ENCODE measurements at regions not wholly inside any gene's neighbourhood (a gene's known extent, or its start where the extent isn't known, plus 50 kb on each side); places are given as distances from the start of the nearest gene placed in this dataset.

GRCh38 chr19:29446361-29446760 is 79.4 kb upstream of the VSTM2B start:
- intact Hi-C loops (cut with micrococcal nuclease; ENCODE audit: unreplicated experiment): no loop called here
- DNase-seq (ENCODE audit: low spot score): no peak
- CTCF ChIA-PET: no interaction called here

DNA sequence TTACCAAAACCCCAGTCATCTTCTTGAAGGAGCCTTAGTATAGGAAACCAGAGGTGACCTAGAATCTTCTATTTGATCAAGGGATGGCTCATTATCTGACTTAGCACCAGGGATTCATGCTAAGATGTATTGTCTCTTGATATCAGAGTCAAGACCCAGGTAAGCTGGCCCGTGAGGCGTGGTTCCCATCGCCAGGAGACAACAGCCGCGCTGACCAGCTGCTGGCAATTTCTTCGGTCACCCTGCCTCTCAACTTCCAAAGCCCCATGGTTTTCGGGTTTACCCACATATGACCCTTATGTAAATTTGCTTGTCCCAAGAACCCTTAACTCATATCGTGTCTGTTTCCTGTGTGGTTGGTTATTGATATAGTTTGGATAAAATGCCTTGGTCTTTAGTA is 77.7 kb upstream of the VSTM2B start:
- H3K36me3 ChIP-seq (ENCODE audit: insufficient read depth, low read length, poor library complexity, severe bottlenecking): no peaks in the 10 kb centered on the region
- H3K4me1 ChIP-seq (ENCODE audit: insufficient read depth, low read length, poor library complexity, severe bottlenecking): no peaks in the 10 kb centered on the region
- ChIA-PET CTCF (no interaction called here), POLR2A (ENCODE audit: low non-redundant PET) (no interaction called here)
- DNase-seq (ENCODE audit: low spot score): no peak
- TF ChIP-seq EZH2 (IDR thresholded peaks at IDR 0.05; ENCODE audit: borderline replicate concordance, low read depth, low read length, poor library complexity, severe bottlenecking): no peak
- TF ChIP-seq, protein P1, sequence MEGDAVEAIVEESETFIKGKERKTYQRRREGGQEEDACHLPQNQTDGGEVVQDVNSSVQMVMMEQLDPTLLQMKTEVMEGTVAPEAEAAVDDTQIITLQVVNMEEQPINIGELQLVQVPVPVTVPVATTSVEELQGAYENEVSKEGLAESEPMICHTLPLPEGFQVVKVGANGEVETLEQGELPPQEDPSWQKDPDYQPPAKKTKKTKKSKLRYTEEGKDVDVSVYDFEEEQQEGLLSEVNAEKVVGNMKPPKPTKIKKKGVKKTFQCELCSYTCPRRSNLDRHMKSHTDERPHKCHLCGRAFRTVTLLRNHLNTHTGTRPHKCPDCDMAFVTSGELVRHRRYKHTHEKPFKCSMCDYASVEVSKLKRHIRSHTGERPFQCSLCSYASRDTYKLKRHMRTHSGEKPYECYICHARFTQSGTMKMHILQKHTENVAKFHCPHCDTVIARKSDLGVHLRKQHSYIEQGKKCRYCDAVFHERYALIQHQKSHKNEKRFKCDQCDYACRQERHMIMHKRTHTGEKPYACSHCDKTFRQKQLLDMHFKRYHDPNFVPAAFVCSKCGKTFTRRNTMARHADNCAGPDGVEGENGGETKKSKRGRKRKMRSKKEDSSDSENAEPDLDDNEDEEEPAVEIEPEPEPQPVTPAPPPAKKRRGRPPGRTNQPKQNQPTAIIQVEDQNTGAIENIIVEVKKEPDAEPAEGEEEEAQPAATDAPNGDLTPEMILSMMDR (conservative IDR thresholded peaks at IDR 0.05; ENCODE audit: low read depth, low read length): no peak
- H3K9me3 ChIP-seq (ENCODE audit: low read depth, low read length, poor library complexity, severe bottlenecking): peaks cover 11% of the 10 kb centered on the region
- H3K27me3 ChIP-seq (replicated peaks; ENCODE audit: insufficient read depth, low read depth, low read length, poor library complexity): no peaks in the 10 kb centered on the region
- H3K4me3 ChIP-seq (ENCODE audit: low read depth, low read length, poor library complexity, severe bottlenecking): no peak overlapping the region
- H3K27ac ChIP-seq (ENCODE audit: low read depth, low read length, poor library complexity, severe bottlenecking): no peak overlapping the region
- intact Hi-C loops (cut with micrococcal nuclease; ENCODE audit: unreplicated experiment): no loop called here
- BruUV-seq (replicated peaks): no TSS peak

More at GRCh38 chr19:29446361-29446760, 79.4 kb upstream of the VSTM2B start:
- H3K9me3 ChIP-seq (ENCODE audit: low read depth, low read length, poor library complexity, severe bottlenecking): peaks cover 16% of the 10 kb centered on the region
- BruUV-seq (replicated peaks): no TSS peak
- H3K27me3 ChIP-seq (replicated peaks; ENCODE audit: insufficient read depth, low read depth, low read length, poor library complexity): no peaks in the 10 kb centered on the region
- POLR2A ChIA-PET (ENCODE audit: low non-redundant PET): no interaction called here
- TF ChIP-seq, protein P1 (conservative IDR thresholded peaks at IDR 0.05; ENCODE audit: low read depth, low read length): no peak
- TF ChIP-seq EZH2 (IDR thresholded peaks at IDR 0.05; ENCODE audit: borderline replicate concordance, low read depth, low read length, poor library complexity, severe bottlenecking): no peak
- no peaks in the 10 kb centered on the region for H3K4me1 ChIP-seq (ENCODE audit: insufficient read depth, low read length, poor library complexity, severe bottlenecking)
- H3K27ac ChIP-seq (ENCODE audit: low read depth, low read length, poor library complexity, severe bottlenecking): no peak overlapping the region
- H3K36me3 ChIP-seq (ENCODE audit: insufficient read depth, low read length, poor library complexity, severe bottlenecking): no peaks in the 10 kb centered on the region
- H3K4me3 ChIP-seq (ENCODE audit: low read depth, low read length, poor library complexity, severe bottlenecking): no peak overlapping the region

DNA sequence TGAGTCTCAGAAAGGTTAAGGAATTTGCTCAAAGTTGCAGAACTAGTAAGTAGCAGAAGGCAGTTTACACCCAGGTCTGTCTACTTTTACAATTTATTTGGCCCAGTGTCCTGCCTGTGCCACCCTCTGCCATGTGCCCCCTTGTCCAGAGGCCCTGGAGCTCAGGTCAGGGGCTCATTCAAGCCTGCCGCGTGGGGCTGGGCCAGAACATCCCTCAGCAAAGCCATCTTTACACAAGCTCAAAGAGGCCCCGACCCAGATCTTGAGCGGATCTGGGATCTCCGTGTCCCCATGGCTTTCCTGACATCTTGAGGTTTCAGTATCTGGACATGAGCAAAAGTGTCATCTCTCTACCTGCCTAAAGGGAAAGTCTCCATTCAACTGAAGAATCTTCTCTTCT is 76.4 kb upstream of the VSTM2B start:
- no peak overlapping the region for H3K4me3 ChIP-seq (ENCODE audit: low read depth, low read length, poor library complexity, severe bottlenecking)
- intact Hi-C loops (cut with micrococcal nuclease; ENCODE audit: unreplicated experiment): no loop called here
- TF ChIP-seq, protein P1 (conservative IDR thresholded peaks at IDR 0.05; ENCODE audit: low read depth, low read length): no peak
- TF ChIP-seq EZH2 (IDR thresholded peaks at IDR 0.05; ENCODE audit: borderline replicate concordance, low read depth, low read length, poor library complexity, severe bottlenecking): no peak
- no peaks in the 10 kb centered on the region for H3K27me3 ChIP-seq (replicated peaks; ENCODE audit: insufficient read depth, low read depth, low read length, poor library complexity)
- no peaks in the 10 kb centered on the region for H3K4me1 ChIP-seq (ENCODE audit: insufficient read depth, low read length, poor library complexity, severe bottlenecking)
- peaks cover 7% of the 10 kb centered on the region for H3K9me3 ChIP-seq (ENCODE audit: low read depth, low read length, poor library complexity, severe bottlenecking)
- CTCF ChIA-PET: no interaction called here
- no TSS peak for BruUV-seq (replicated peaks)
- no peak for DNase-seq (ENCODE audit: low spot score)
- no peaks in the 10 kb centered on the region for H3K36me3 ChIP-seq (ENCODE audit: insufficient read depth, low read length, poor library complexity, severe bottlenecking)
- H3K27ac ChIP-seq (ENCODE audit: low read depth, low read length, poor library complexity, severe bottlenecking): no peak overlapping the region
- POLR2A ChIA-PET (ENCODE audit: low non-redundant PET): no interaction called here

Data from A673 (cell line).